ENCODE measurements at regions not wholly inside any gene's neighbourhood (a gene's known extent, or its start where the extent isn't known, plus 50 kb on each side); places are given as distances from the start of the nearest gene placed in this dataset.

DNA sequence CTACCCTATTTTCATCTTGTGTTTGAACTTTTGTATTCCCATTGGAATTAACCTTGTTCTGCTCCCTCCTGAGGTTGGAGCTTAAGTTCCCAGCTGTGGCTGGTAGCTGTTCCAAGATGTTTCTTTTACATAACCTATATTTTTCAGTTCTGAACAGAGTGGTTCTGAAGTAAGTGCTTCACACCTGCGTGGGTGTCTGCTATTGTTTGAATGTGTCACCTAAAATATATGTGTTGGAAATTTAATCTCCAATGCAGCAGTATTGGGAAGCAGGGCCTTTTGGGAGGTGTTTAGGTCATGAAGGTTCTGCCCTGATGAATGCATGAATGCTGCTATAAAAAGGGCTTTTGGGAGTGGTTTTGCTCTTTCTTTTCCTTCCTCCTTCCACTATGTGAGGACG, 123.8 kb downstream of the LACC1 start:
- TF ChIP-seq, protein P1, sequence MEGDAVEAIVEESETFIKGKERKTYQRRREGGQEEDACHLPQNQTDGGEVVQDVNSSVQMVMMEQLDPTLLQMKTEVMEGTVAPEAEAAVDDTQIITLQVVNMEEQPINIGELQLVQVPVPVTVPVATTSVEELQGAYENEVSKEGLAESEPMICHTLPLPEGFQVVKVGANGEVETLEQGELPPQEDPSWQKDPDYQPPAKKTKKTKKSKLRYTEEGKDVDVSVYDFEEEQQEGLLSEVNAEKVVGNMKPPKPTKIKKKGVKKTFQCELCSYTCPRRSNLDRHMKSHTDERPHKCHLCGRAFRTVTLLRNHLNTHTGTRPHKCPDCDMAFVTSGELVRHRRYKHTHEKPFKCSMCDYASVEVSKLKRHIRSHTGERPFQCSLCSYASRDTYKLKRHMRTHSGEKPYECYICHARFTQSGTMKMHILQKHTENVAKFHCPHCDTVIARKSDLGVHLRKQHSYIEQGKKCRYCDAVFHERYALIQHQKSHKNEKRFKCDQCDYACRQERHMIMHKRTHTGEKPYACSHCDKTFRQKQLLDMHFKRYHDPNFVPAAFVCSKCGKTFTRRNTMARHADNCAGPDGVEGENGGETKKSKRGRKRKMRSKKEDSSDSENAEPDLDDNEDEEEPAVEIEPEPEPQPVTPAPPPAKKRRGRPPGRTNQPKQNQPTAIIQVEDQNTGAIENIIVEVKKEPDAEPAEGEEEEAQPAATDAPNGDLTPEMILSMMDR (tag by site-specific recombination; IDR thresholded peaks at IDR 0.05), result no peak
- no peak for TF ChIP-seq ZNF791 (tag by site-specific recombination; IDR thresholded peaks at IDR 0.05)
- no peak for TF ChIP-seq ZNF701 (tag by site-specific recombination; IDR thresholded peaks at IDR 0.05)
- TF ChIP-seq ZNF561 (tag by site-specific recombination; IDR thresholded peaks at IDR 0.05; ENCODE audit: borderline replicate concordance), result no peak
- TF ChIP-seq, protein P2, sequence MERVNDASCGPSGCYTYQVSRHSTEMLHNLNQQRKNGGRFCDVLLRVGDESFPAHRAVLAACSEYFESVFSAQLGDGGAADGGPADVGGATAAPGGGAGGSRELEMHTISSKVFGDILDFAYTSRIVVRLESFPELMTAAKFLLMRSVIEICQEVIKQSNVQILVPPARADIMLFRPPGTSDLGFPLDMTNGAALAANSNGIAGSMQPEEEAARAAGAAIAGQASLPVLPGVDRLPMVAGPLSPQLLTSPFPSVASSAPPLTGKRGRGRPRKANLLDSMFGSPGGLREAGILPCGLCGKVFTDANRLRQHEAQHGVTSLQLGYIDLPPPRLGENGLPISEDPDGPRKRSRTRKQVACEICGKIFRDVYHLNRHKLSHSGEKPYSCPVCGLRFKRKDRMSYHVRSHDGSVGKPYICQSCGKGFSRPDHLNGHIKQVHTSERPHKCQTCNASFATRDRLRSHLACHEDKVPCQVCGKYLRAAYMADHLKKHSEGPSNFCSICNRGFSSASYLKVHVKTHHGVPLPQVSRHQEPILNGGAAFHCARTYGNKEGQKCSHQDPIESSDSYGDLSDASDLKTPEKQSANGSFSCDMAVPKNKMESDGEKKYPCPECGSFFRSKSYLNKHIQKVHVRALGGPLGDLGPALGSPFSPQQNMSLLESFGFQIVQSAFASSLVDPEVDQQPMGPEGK (tag by site-specific recombination; IDR thresholded peaks at IDR 0.05), result no peak
- TF ChIP-seq ZBTB1 (tag by site-specific recombination; IDR thresholded peaks at IDR 0.05), result no peak
- TF ChIP-seq, protein P3, sequence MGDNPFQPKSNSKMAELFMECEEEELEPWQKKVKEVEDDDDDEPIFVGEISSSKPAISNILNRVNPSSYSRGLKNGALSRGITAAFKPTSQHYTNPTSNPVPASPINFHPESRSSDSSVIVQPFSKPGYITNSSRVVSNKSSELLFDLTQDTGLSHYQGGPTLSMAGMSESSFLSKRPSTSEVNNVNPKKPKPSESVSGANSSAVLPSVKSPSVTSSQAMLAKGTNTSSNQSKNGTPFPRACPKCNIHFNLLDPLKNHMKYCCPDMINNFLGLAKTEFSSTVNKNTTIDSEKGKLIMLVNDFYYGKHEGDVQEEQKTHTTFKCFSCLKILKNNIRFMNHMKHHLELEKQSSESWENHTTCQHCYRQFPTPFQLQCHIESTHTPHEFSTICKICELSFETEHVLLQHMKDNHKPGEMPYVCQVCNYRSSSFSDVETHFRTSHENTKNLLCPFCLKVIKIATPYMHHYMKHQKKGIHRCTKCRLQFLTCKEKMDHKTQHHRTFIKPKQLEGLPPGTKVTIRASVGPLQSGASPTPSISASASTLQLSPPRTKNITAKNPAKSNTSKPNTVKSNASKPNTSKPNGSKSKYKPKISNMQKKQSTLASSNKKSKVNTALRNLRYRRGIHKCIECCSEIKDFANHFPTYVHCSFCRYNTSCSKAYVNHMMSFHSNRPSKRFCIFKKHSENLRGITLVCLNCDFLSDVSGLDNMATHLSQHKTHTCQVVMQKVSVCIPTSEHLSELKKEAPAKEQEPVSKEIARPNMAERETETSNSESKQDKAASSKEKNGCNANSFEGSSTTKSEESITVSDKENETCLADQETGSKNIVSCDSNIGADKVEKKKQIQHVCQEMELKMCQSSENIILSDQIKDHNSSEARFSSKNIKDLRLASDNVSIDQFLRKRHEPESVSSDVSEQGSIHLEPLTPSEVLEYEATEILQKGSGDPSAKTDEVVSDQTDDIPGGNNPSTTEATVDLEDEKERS (tag by site-specific recombination; IDR thresholded peaks at IDR 0.05), result no peak
- no peak for TF ChIP-seq YY1 (tag by site-specific recombination; IDR thresholded peaks at IDR 0.05)
- no peak for TF ChIP-seq ZNF214 (tag by site-specific recombination; IDR thresholded peaks at IDR 0.05; ENCODE audit: borderline replicate concordance)
